Naive thymus-derived CD8-positive, alpha-beta T cell (primary cell): ENCODE measurements at regions not wholly inside any gene's neighbourhood (a gene's known extent, or its start where the extent isn't known, plus 50 kb on each side); places are given as distances from the start of the nearest gene placed in this dataset.
"Not testable (repeated sequence)": the region's sequence is repeated elsewhere in the genome, so short reads cannot be mapped to it uniquely, and the experiment has no call there.

Source experiments
- ATAC-seq, 2 donors: fragments of 150-1000 bp; cut with Tn5 transposase in 1 of 2; sonication (Bioruptor Pico), chemical (Tn5 transposase) in 1 of 2; 1 replicate in 1 of 2; 2 replicates in 1 of 2; pipeline ENCODE4 v1.10.0; 2021; ENCODE audit warnings: mild to moderate bottlenecking in 2 of 2, moderate library complexity in 2 of 2
- POLR2A ChIA-PET: fragments of 350-600 bp; sonication (Branson Sonifier 250); formaldehyde crosslinking; loops from one replicate; lab custom pipeline; 2021; ENCODE audit warnings: antibody characterized with exemption; lab: Charles Lee
- DNase-seq, 10 donors: peaks; one replicate each; pipeline versions ENCODE4 v3.0.0 to v3.0.0-alpha.2; 2020 to 2022
- H3K27ac Mint-ChIP-seq, 10 donors: one replicate each; pipeline ENCODE4 v1.8.0; 2020 to 2022; ENCODE audit warnings: mild to moderate bottlenecking in 10 of 10, mixed read lengths in 10 of 10, moderate library complexity in 4 of 10, inconsistent platforms in 1 of 10
- H3K27me3 Mint-ChIP-seq, 5 donors: one replicate each; pipeline ENCODE4 v1.8.0; 2021 to 2022; ENCODE audit warnings: mixed read lengths in 5 of 5
- H3K36me3 Mint-ChIP-seq, 3 donors: one replicate each; pipeline ENCODE4 v1.8.0; 2020 to 2022; ENCODE audit warnings: mixed read lengths in 3 of 3, mild to moderate bottlenecking in 2 of 3, inconsistent platforms in 1 of 3
- H3K4me1 Mint-ChIP-seq, 4 donors: one replicate each; pipeline ENCODE4 v1.8.0; 2021 to 2022; ENCODE audit warnings: mixed read lengths in 4 of 4
- H3K4me3 Mint-ChIP-seq, 10 donors: one replicate each; pipeline ENCODE4 v1.8.0; 2020 to 2022; ENCODE audit warnings: mild to moderate bottlenecking in 10 of 10, mixed read lengths in 10 of 10, moderate library complexity in 6 of 10, inconsistent platforms in 1 of 10
- H3K9me3 Mint-ChIP-seq, 9 donors: one replicate each; pipeline ENCODE4 v1.8.0; 2020 to 2022; ENCODE audit warnings: mixed read lengths in 9 of 9, mild to moderate bottlenecking in 3 of 9, inconsistent platforms in 1 of 9, moderate library complexity in 1 of 9

DNA sequence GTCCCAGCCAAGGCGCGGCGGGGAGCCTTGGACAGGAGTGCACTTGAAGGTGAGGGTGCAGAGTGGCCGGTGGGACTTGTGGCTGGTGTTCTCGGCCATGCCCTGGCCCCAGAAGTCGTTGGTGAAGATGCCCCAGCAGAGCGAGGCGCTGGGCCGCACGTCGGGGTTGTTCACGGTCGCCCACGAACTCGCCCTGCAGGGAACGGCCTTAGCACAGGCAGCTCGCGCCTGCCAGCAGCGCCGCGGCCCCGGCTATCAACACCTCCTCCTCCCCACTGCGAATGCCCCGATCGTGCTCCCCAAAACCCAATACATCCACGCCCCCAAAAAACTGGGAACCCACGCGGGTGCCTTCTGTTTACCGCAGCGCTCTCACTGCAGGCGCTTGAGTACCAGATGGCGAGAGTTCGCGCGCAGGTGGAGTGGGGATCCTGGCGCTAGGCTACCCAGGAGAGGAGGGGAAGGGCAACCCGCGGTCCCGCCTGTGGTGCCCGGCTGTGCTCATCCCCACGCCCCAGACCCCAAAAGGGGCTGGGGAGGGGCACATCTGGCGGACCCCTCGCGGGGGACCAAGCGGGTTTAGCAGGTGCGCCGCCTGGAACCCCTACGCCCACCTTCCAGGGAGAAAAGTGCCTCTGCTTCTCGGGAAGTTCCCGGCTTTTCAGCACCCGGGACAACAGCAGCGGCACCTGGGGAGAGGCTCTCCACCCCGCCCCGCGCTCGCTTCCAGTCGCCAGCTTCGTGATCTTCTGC, 386.3 kb upstream of the TMTC1 start:
- Mint-ChIP-seq H3K27ac (no peak overlapping the region), H3K9me3 (peaks cover 0 to 4% (median 0%) of the 10 kb centered on the region in 9 donors), H3K36me3 (no peaks in the 10 kb centered on the region), H3K4me3 (no peak overlapping the region), H3K27me3 (peaks cover 6 to 18% (median 15%) of the 10 kb centered on the region in 5 donors), H3K4me1 (no peaks in the 10 kb centered on the region)
- POLR2A ChIA-PET: no interaction called here
- ATAC-seq (no peak), DNase-seq (no peak)

DNA sequence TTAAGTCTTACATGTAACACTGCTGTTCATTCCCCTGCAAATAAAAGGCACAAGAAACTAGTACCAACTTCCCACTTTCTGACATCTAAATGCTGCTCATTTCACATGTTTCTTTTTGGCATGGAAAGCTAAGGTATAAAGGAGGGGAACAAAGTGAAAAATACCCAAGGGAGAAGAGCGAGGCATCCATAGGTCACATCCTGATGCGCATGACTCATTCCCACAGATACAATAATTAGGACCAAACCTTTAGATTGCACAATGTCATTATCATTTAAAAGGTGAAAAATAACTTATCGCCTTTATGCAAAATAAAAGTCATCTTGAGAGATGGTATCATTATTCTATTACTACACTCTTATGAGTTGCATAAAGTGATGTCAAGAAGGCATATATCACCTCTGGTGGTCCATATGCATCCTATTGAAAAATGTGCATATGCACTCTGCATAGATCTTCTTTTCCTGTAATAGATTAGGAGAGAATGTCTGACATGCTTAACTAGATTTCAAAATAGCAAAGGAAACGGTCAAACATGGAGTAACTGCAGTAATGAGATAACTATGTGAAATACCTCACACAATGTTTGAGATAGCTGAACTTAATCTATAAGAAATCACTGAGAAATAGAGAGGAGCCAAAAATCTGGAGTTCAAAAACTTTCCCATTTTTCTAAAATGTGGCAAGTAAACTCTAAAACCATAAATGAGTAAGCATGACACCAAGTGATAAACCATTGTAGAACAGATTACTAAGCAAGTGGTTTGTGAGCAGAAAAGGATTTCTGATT, 382.5 kb upstream of the TMTC1 start:
- H3K36me3 Mint-ChIP-seq: no peaks in the 10 kb centered on the region
- no peak overlapping the region for H3K4me3 Mint-ChIP-seq
- ATAC-seq (no peak), DNase-seq (no peak)
- H3K9me3 Mint-ChIP-seq: peaks cover 0 to 2% (median 0%) of the 10 kb centered on the region in 9 donors
- H3K4me1 Mint-ChIP-seq: no peaks in the 10 kb centered on the region
- H3K27ac Mint-ChIP-seq: no peak overlapping the region
- H3K27me3 Mint-ChIP-seq: peaks cover 4 to 12% (median 9%) of the 10 kb centered on the region in 5 donors
- POLR2A ChIA-PET: no interaction called here

DNA sequence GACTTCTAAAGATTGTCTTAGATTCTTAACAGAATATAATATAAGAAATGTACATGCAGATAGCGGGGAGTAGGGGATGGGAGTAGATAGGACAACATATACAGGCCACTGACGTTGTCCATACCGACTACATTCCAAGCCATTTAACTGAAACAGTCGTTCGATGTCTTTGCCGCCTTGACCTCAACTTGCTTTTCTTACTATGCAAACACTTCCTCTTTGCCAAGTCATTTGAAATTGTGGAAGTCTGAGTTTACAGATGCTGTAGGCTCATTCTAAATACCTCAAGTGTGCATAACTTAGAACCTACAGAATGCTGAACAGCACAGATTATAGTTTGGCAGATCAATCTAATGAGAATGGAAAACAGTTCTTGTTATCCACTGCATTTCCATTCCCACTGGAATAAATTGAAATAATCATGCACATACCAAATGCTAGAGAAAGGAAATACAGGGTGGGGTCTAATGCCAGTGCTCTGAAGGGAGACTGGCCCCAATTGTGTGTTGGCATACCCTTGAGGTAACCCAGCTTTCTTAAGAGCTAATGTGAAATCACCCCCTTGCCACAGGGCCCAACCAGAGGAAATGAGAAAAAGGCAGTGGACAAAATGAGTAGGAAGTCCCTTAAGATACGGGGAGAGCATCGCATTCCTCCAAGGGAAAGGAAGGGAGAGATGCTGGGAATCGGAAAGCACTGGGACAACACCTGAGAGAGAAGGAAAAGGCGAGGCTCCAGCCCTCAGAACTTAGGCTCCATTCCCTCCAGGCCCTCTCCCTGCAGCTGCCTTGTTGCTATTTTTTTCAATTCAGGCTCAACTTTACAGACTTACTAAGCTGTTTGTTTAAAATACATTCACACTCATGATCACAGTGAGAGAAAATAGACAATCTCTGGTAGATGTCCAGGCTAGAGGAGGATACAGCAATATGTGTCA, 380.9 kb upstream of the TMTC1 start:
- POLR2A ChIA-PET: no interaction called here
- no peaks in the 10 kb centered on the region for H3K36me3 Mint-ChIP-seq
- peaks cover 0 to 4% (median 1%) of the 10 kb centered on the region in 5 donors for H3K27me3 Mint-ChIP-seq
- H3K27ac Mint-ChIP-seq: no peak overlapping the region
- H3K4me3 Mint-ChIP-seq: no peak overlapping the region
- no peaks in the 10 kb centered on the region for H3K4me1 Mint-ChIP-seq
- no peak for ATAC-seq
- DNase-seq: no peak
- no peaks in the 10 kb centered on the region for H3K9me3 Mint-ChIP-seq

DNA sequence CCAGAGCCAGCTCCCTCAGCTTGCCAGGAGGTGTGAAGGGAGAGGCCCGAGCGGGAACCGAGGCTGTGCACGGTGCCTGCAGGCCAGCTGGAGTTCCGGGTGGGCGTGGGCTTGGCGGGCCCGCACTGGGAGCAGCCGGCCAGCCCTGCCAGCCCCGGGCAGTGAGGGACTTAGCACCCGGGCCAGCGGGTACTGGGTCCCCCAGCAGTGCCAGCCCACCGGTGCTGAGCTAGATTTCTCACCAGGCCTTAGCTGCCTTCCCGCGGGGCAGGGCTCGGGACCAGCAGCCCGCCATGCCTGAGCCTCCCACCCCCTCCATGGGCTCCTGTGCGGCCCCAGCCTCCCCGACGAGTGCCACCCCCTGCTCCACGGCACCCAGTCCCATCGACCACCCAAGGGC, 373.1 kb upstream of the TMTC1 start:
- DNase-seq, POLR2A ChIA-PET, H3K4me1 Mint-ChIP-seq, H3K4me3 Mint-ChIP-seq, ATAC-seq, H3K27ac Mint-ChIP-seq, H3K36me3 Mint-ChIP-seq, H3K27me3 Mint-ChIP-seq: not testable (repeated sequence)
- H3K9me3 Mint-ChIP-seq: peaks cover 0 to 23% (median 3%) of the 10 kb centered on the region in 9 donors

DNA sequence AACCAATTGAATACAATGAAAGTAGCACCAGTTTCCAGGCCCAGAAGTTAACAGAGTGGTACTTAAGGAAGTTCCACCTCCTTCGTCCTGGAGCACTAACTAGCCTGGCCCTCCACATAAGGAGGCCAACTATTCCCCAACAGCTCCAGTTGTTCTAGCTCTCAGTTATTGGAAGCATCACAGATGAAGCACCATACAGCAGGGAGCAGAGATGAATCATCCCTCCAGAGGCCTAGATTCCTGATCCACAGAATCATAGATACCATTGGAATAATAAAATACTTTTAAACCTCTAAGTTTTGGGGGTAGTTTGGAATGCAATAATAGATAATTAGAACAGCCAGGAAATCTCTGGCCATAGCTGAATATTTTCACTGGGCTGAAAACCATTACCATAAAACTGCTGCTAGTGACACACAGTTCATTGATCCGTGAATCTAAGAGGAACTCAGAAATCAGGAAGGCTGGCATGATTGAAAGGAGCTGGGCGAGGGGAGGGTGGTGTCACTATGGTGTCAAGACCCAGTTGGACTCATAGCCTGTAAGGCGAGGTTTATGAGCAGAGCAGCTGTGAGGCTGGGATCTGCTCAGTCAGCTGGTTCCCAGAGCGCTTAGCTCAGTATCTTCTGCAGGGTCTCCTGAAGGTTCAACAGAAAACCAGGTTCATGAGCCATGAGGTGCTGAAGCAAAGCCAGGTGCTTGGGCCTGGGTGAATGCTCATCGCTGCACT, 371.4 kb upstream of the TMTC1 start:
- DNase-seq (no peak), ATAC-seq (no peak)
- no peak overlapping the region for H3K27ac Mint-ChIP-seq
- H3K4me1 Mint-ChIP-seq: no peaks in the 10 kb centered on the region
- peaks cover 0 to 23% (median 3%) of the 10 kb centered on the region in 9 donors for H3K9me3 Mint-ChIP-seq
- peaks cover 0 to 3% (median 0%) of the 10 kb centered on the region in 5 donors for H3K27me3 Mint-ChIP-seq
- no peak overlapping the region for H3K4me3 Mint-ChIP-seq
- peaks cover 0 to 4% (median 0%) of the 10 kb centered on the region in 3 donors for H3K36me3 Mint-ChIP-seq
- POLR2A ChIA-PET: no interaction called here

GRCh38 chr12:30153981-30154380, 370.2 kb upstream of the TMTC1 start:
- H3K9me3 Mint-ChIP-seq: peaks cover 0 to 20% (median 3%) of the 10 kb centered on the region in 9 donors
- no peaks in the 10 kb centered on the region for H3K4me1 Mint-ChIP-seq
- ATAC-seq (no peak), DNase-seq (no peak)
- peaks cover 0 to 4% (median 0%) of the 10 kb centered on the region in 3 donors for H3K36me3 Mint-ChIP-seq
- POLR2A ChIA-PET: no interaction called here
- no peak overlapping the region for H3K4me3 Mint-ChIP-seq
- peaks cover 0 to 3% (median 0%) of the 10 kb centered on the region in 5 donors for H3K27me3 Mint-ChIP-seq
- H3K27ac Mint-ChIP-seq: no peak overlapping the region

GRCh38 chr12:30152705-30153104, 369.0 kb upstream of the TMTC1 start:
- peaks cover 0 to 4% (median 0%) of the 10 kb centered on the region in 3 donors for H3K36me3 Mint-ChIP-seq
- H3K9me3 Mint-ChIP-seq: peaks cover 0 to 19% (median 3%) of the 10 kb centered on the region in 9 donors
- DNase-seq: no peak
- no peak overlapping the region for H3K27ac Mint-ChIP-seq
- POLR2A ChIA-PET: no interaction called here
- peaks cover 0 to 3% (median 0%) of the 10 kb centered on the region in 5 donors for H3K27me3 Mint-ChIP-seq
- H3K4me1 Mint-ChIP-seq: no peaks in the 10 kb centered on the region
- H3K4me3 Mint-ChIP-seq: no peak overlapping the region
- ATAC-seq: no peak

GRCh38 chr12:30151831-30152230, 368.1 kb upstream of the TMTC1 start:
- DNase-seq (no peak), ATAC-seq (no peak)
- no peaks in the 10 kb centered on the region for H3K4me1 Mint-ChIP-seq
- peaks cover 0 to 4% (median 0%) of the 10 kb centered on the region in 3 donors for H3K36me3 Mint-ChIP-seq
- peaks cover 0 to 19% (median 3%) of the 10 kb centered on the region in 9 donors for H3K9me3 Mint-ChIP-seq
- POLR2A ChIA-PET: no interaction called here
- no peak overlapping the region for H3K4me3 Mint-ChIP-seq
- peaks cover 0 to 3% (median 0%) of the 10 kb centered on the region in 5 donors for H3K27me3 Mint-ChIP-seq
- H3K27ac Mint-ChIP-seq: no peak overlapping the region

- H3K36me3 Mint-ChIP-seq: no peaks in the 10 kb centered on the region
- DNase-seq (no peak), ATAC-seq (no peak)
- H3K27me3 Mint-ChIP-seq: peaks cover 0 to 5% (median 0%) of the 10 kb centered on the region in 5 donors
- H3K27ac Mint-ChIP-seq: no peak overlapping the region
- H3K9me3 Mint-ChIP-seq: peaks cover 0 to 10% (median 0%) of the 10 kb centered on the region in 9 donors
- no peaks in the 10 kb centered on the region for H3K4me1 Mint-ChIP-seq
- POLR2A ChIA-PET: no interaction called here
- no peak overlapping the region for H3K4me3 Mint-ChIP-seq
These were observed 362.8 kb upstream of the TMTC1 start for GRCh38 chr12:30146561-30146960.

DNA sequence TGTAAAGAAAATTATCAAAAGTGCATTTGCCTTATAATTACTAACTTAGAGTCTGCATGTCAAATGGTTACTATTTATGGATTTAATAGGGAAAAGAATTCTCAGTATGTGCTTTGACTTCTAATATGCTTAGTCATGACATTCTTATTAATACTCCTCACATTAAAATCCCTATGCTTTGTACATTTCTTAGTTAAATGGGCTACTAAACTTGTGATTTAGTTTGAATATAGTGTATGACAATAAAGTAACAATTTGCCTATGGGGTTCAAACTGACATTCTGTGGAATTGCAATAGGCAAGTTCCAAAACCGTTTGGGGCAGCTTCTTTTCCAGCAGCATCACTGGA, 361.9 kb upstream of the TMTC1 start:
- H3K27ac Mint-ChIP-seq: no peak overlapping the region
- peaks cover 0 to 5% (median 0%) of the 10 kb centered on the region in 5 donors for H3K27me3 Mint-ChIP-seq
- no peak overlapping the region for H3K4me3 Mint-ChIP-seq
- peaks cover 0 to 10% (median 0%) of the 10 kb centered on the region in 9 donors for H3K9me3 Mint-ChIP-seq
- ATAC-seq (no peak), DNase-seq (no peak)
- H3K4me1 Mint-ChIP-seq: no peaks in the 10 kb centered on the region
- no peaks in the 10 kb centered on the region for H3K36me3 Mint-ChIP-seq
- POLR2A ChIA-PET: no interaction called here

GRCh38 chr12:30144777-30145683, 361.3 kb upstream of the TMTC1 start:
- H3K36me3 Mint-ChIP-seq: no peaks in the 10 kb centered on the region
- peaks cover 0 to 5% (median 0%) of the 10 kb centered on the region in 5 donors for H3K27me3 Mint-ChIP-seq
- ATAC-seq: no peak
- H3K9me3 Mint-ChIP-seq: peaks cover 0 to 10% (median 0%) of the 10 kb centered on the region in 9 donors
- H3K27ac Mint-ChIP-seq: no peak overlapping the region
- no peak for DNase-seq
- POLR2A ChIA-PET: no interaction called here
- no peak overlapping the region for H3K4me3 Mint-ChIP-seq
- H3K4me1 Mint-ChIP-seq: no peaks in the 10 kb centered on the region
